ENCODE measurements at regions not wholly inside any gene's neighbourhood (a gene's known extent, or its start where the extent isn't known, plus 50 kb on each side); places are given as distances from the start of the nearest gene placed in this dataset.

DNA sequence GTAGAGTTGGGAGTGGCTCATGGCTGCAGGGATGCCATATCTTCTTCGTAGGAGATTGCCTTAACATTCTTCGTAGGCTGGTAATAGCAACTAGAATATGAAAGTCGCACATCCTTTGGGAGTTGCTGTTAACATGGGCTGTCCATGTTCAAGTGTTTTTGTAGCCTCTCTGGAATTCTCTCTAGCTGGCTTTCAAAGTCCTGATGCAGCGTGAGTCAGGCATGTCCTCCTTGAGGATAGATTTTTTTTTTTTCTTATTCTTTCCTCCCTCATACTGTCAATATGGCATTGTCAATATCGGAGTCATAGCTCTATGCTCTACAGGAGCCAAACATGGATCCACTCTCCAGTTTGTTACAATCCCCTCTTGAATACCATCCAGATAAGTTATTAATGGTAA, 494.8 kb upstream of the WWC1 start:
- DNase-seq (ENCODE audit: low read depth): no peak

DNA sequence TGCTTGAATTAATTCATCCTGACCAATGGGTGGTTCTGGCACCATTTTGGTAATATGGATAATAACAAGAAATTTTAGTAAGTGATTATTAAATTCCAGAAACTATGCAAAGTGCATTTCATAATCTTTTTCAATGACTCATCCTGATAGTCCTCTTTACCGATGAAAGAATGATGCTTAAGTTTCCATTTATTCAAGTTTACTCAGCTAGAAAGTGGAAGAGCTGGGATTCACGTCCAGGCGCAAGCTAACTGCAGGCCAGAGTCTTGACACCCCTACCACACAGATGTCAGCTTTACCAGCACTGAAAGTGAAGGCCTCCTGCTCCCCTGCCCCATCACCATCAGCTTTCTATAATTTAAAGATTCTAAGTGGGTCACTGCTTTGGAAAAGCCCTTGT, 493.5 kb upstream of the WWC1 start:
- DNase-seq (ENCODE audit: low read depth): no peak
- no peak overlapping the region for H3K4me3 ChIP-seq (ENCODE audit: low read length)
- TF ChIP-seq, protein P1, sequence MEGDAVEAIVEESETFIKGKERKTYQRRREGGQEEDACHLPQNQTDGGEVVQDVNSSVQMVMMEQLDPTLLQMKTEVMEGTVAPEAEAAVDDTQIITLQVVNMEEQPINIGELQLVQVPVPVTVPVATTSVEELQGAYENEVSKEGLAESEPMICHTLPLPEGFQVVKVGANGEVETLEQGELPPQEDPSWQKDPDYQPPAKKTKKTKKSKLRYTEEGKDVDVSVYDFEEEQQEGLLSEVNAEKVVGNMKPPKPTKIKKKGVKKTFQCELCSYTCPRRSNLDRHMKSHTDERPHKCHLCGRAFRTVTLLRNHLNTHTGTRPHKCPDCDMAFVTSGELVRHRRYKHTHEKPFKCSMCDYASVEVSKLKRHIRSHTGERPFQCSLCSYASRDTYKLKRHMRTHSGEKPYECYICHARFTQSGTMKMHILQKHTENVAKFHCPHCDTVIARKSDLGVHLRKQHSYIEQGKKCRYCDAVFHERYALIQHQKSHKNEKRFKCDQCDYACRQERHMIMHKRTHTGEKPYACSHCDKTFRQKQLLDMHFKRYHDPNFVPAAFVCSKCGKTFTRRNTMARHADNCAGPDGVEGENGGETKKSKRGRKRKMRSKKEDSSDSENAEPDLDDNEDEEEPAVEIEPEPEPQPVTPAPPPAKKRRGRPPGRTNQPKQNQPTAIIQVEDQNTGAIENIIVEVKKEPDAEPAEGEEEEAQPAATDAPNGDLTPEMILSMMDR (conservative IDR thresholded peaks at IDR 0.05; ENCODE audit: low read depth, low read length): no peak

More for the DNA sequence above, 494.8 kb upstream of the WWC1 start:
- TF ChIP-seq, protein P1 (conservative IDR thresholded peaks at IDR 0.05; ENCODE audit: low read depth, low read length): no peak
- no peak overlapping the region for H3K4me3 ChIP-seq (ENCODE audit: low read length)

DNA sequence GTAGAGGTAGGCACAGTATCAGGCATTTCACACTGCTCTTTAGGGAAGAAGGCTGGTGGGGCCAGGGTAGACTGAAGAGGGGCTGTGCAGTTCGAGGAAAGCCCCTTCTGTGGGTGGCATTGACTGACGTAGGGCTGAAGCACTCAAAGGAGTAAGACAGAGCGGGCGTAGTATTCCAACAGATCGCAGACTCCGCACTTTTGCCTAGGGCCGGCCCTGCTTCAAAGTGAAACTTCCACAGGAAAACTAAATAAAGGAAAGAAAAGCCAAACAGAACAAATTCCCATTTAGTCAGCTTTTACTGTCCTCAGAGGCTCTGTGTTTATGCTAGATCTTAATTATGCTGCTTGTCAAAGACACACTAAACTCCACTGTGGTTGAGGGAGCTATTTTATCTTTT, 493.0 kb upstream of the WWC1 start:
- TF ChIP-seq, protein P1 (conservative IDR thresholded peaks at IDR 0.05; ENCODE audit: low read depth, low read length): no peak
- DNase-seq (ENCODE audit: low read depth): no peak
- H3K4me3 ChIP-seq (ENCODE audit: low read length): no peak overlapping the region

DNA sequence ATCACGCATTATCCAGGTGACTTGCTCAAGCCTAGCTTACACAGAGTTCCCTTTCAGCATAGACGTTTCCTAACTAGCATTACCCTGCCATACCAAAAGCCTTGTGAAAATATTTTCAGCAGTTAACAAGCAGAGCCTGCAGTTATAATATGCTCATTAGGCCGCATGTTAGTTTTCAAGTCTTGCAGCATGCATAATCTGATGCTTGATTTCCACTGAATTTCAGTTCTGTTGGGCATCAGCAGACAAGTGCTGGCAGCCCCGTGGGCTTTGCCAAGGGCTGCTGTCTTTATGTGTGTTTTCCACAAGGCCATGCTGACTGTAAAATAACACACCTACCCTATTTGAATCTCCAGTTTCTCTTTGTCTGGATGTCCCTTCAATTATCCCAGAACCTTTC, 491.0 kb upstream of the WWC1 start:
- no peak overlapping the region for H3K4me3 ChIP-seq (ENCODE audit: low read length)
- TF ChIP-seq, protein P1 (conservative IDR thresholded peaks at IDR 0.05; ENCODE audit: low read depth, low read length): no peak
- DNase-seq (ENCODE audit: low read depth): no peak

DNA sequence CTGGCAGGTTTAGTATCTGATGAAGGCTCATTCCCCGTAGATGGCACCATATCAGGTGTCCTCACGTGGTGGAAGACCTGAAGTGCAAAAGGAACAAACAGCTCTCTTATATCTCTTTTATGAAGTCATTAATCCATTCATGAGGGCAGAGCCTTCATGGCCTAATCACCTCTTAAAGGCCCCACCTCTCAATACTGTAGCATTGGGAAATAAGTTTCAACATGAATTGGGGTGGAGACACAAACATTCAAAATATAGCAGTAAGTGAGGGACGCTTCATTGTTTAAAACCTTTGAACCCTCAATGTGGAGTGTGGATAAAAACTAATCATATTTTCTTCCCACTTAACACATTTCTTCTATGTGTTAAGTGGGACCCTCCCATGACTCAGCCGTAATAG, 489.4 kb upstream of the WWC1 start:
- TF ChIP-seq, protein P1 (conservative IDR thresholded peaks at IDR 0.05; ENCODE audit: low read depth, low read length): no peak

DNA sequence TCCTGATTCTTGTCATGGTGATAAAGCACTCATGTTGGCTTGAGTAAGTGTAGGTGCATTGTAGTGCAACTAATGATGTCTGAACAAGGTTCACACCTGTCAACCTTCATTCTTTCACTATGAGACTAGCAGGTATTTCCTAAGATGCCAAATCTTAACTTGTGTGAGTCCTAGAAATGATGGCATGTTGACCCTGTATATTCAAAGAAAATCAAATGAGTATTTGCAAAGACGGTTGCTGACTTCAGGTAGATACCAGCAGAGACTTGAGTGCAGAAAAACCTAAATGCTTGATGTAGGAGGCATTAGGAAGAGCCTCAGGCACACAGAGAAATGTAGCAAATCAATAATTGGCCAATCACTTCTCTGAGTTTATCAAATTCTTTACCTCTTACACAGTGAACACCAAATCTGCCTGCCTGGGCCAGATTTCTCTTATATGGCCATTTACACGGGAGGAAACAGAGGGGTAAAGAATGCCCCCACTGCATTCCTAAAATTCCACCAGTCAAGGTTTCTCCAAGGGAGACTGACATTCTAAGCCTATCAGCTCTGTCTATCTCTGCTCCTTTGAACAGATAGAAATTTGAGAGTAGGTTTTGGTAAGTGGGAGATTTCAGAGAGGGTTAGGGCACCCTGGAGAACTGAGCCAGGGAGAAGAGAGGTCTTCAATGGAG, 488.6 kb upstream of the WWC1 start:
- TF ChIP-seq, protein P1 (conservative IDR thresholded peaks at IDR 0.05; ENCODE audit: low read depth, low read length): no peak
- no peak for DNase-seq (ENCODE audit: low read depth)
- no peak overlapping the region for H3K4me3 ChIP-seq (ENCODE audit: low read length)

More for the DNA sequence above, 489.4 kb upstream of the WWC1 start:
- DNase-seq (ENCODE audit: low read depth): no peak
- no peak overlapping the region for H3K4me3 ChIP-seq (ENCODE audit: low read length)

DNA sequence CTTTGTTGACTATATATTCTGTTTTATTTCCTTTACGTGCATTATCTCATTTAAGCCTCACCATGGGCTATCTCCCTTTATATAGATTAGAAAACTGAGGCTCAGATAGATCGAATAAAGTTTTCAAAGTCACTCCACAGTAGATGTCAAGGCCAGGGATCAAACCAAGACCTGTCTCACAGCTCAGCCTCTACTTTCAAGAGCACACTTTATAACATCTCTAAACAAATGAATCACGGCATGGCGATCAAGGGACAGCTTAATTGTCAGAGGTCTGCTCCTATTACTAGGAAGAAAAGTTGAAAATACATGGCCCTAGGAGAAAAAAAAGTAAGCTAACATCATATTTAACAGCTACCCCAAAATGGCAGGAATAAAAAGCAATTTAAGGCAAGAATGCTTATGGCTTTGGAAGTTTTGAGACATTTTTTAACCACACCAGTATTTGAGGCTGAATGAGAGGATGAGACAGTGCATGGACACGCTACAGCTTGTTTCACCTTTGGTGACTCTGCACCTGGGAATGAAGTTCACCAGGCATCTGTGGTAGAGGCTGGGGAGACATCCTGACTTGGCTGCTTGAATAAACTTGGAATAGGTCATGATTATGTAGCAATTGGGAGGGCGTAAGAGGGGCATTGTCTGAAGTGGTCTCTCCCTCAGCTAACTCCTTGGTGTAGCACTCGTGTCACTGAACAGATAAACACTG, 486.8 kb upstream of the WWC1 start:
- TF ChIP-seq, protein P1 (conservative IDR thresholded peaks at IDR 0.05; ENCODE audit: low read depth, low read length): no peak
- no peak overlapping the region for H3K4me3 ChIP-seq (ENCODE audit: low read length)
- DNase-seq (ENCODE audit: low read depth): no peak
